ENCODE measurements at regions not wholly inside any gene's neighbourhood (a gene's known extent, or its start where the extent isn't known, plus 50 kb on each side); places are given as distances from the start of the nearest gene placed in this dataset.

- Histone ChIP-seq H3K4me1 (no peaks in the 10 kb centered on the region), H3K27me3 (no peaks in the 10 kb centered on the region), H3K4me3 (no peak overlapping the region), H3K9me3 (no peaks in the 10 kb centered on the region), H3K27ac (no peak overlapping the region), H3K36me3 (replicated peaks in 1 of 2; ENCODE audit: insufficient read depth in 1 of 2, low read depth in 2 of 2) (no peaks in the 10 kb centered on the region)
- ATAC-seq, result no peak
- no peak for DNase-seq
- TF ChIP-seq CTCF (IDR thresholded peaks at IDR 0.05) (no peak), POLR2A (IDR thresholded peaks at IDR 0.05) (no peak)
- intact Hi-C loops (cut with DNase I), result no loop called here
Observed at GRCh38 chr5:110361471-110361870, 365.0 kb downstream of the TMEM232 start.

- 71 to 72% methylated on average over 2 of the region's 2 CpGs for WGBS, 2 donors
- intact Hi-C loops (cut with DNase I), result no loop called here
Observed at GRCh38 chr5:110362261-110362660, 364.2 kb downstream of the TMEM232 start.

GRCh38 chr5:110366716-110367115, 359.8 kb downstream of the TMEM232 start:
- DNase-seq, result no peak
- ATAC-seq, result no peak
- H3K36me3 ChIP-seq (replicated peaks in 1 of 2; ENCODE audit: insufficient read depth in 1 of 2, low read depth in 2 of 2), result no peaks in the 10 kb centered on the region
- H3K27me3 ChIP-seq, result no peaks in the 10 kb centered on the region
- intact Hi-C loops (cut with DNase I), result no loop called here
- no peaks in the 10 kb centered on the region for H3K4me1 ChIP-seq
- H3K27ac ChIP-seq, result no peak overlapping the region
- WGBS, 2 donors, result 73 to 76% methylated on average over 3 of the region's 3 CpGs
- no peak overlapping the region for H3K4me3 ChIP-seq
- H3K9me3 ChIP-seq, result no peaks in the 10 kb centered on the region
- no peak for TF ChIP-seq CTCF (IDR thresholded peaks at IDR 0.05)
- TF ChIP-seq POLR2A (IDR thresholded peaks at IDR 0.05), result no peak

More at GRCh38 chr5:110362261-110362660, 364.2 kb downstream of the TMEM232 start:
- ATAC-seq (no peak), DNase-seq (no peak)
- TF ChIP-seq POLR2A (IDR thresholded peaks at IDR 0.05) (no peak), CTCF (IDR thresholded peaks at IDR 0.05) (no peak)
- no peaks in the 10 kb centered on the region for H3K9me3 ChIP-seq
- no peaks in the 10 kb centered on the region for H3K4me1 ChIP-seq
- H3K27me3 ChIP-seq, result no peaks in the 10 kb centered on the region
- H3K4me3 ChIP-seq, result no peak overlapping the region
- no peak overlapping the region for H3K27ac ChIP-seq
- no peaks in the 10 kb centered on the region for H3K36me3 ChIP-seq (replicated peaks in 1 of 2; ENCODE audit: insufficient read depth in 1 of 2, low read depth in 2 of 2)
